HepG2 (cell line): ENCODE measurements at regions not wholly inside any gene's neighbourhood (a gene's known extent, or its start where the extent isn't known, plus 50 kb on each side); places are given as distances from the start of the nearest gene placed in this dataset.

ENCODE experiments used
- AHDC1 ChIP-seq: sonication (generic); formaldehyde crosslinking; IDR thresholded peaks from 2 replicates; pipeline ENCODE4 v1.5.1; 2020; ENCODE audit warnings: mild to moderate bottlenecking, missing genetic modification reagents, borderline replicate concordance
- ATRX ChIP-seq: sonication (generic); formaldehyde crosslinking; IDR thresholded peaks from 2 replicates; pipeline ENCODE4 v1.4.0; 2020; ENCODE audit warnings: missing genetic modification reagents, borderline replicate concordance
- CREM ChIP-seq, 2 experiments: sonication (generic) in 1 of 2; formaldehyde crosslinking in 1 of 2; IDR thresholded peaks; 2 replicates each; pipeline versions ENCODE4 v1.4.0 to v1.6.1; 2016 to 2020; ENCODE audit warnings: antibody characterized with exemption in 1 of 2, mild to moderate bottlenecking in 1 of 2, missing genetic modification reagents in 1 of 2
- ERF ChIP-seq: IDR thresholded peaks from 2 replicates; pipeline ENCODE4 v1.6.1; 2018; ENCODE audit warnings: missing biosample characterization, missing genetic modification reagents
- GABPA ChIP-seq, 2 experiments: IDR thresholded peaks; 2 replicates each; pipeline ENCODE4 v1.6.1; 2011 to 2016; ENCODE audit warnings: low read depth in 2 of 2, low read length in 1 of 2, missing biosample characterization in 1 of 2, missing genetic modification characterization in 1 of 2
- HNRNPK ChIP-seq: fragments of 200-400 bp; formaldehyde crosslinking; IDR thresholded peaks from 2 replicates; pipeline ENCODE4 v1.6.1; 2018; ENCODE audit warnings: low read length, low read depth, moderate library complexity, mild to moderate bottlenecking; ENCODE audit not compliant: poor library complexity, severe bottlenecking
- SAP130 ChIP-seq: IDR thresholded peaks from 2 replicates; pipeline ENCODE4 v1.6.1; 2016; ENCODE audit warnings: low read depth
- SP4 ChIP-seq: sonication (generic); formaldehyde crosslinking; IDR thresholded peaks from 2 replicates; pipeline ENCODE4 v1.8.1; 2023; ENCODE audit warnings: mild to moderate bottlenecking, missing genetic modification reagents
- TAF1 ChIP-seq: sonication (generic); formaldehyde crosslinking; IDR thresholded peaks from 2 replicates; pipeline ENCODE4 v1.4.0; 2020; ENCODE audit warnings: missing genetic modification reagents
- TCF12 ChIP-seq, 2 experiments: fragments of 450-650 bp in 1 of 2; sonication (generic) in 1 of 2; formaldehyde crosslinking in 1 of 2; IDR thresholded peaks; 2 replicates each; pipeline versions ENCODE4 v1.6.1 to v1.8.0; 2017 to 2022; ENCODE audit warnings: antibody characterized with exemption in 1 of 2, mild to moderate bottlenecking in 1 of 2, missing genetic modification reagents in 1 of 2, moderate library complexity in 1 of 2
- ZBTB7B ChIP-seq: sonication (generic); formaldehyde crosslinking; IDR thresholded peaks from 2 replicates; pipeline ENCODE4 v1.4.0; 2020; ENCODE audit warnings: missing genetic modification reagents
- ZC3H13 ChIP-seq: sonication (generic); formaldehyde crosslinking; IDR thresholded peaks from 2 replicates; pipeline ENCODE4 v1.8.1; 2023; ENCODE audit warnings: mild to moderate bottlenecking, missing genetic modification reagents, moderate library complexity
- ZNF747 ChIP-seq: sonication (generic); formaldehyde crosslinking; IDR thresholded peaks from 2 replicates; pipeline ENCODE4 v1.8.1; 2023; ENCODE audit warnings: missing genetic modification reagents, mild to moderate bottlenecking, borderline replicate concordance
- ZSCAN21 ChIP-seq: sonication (generic); formaldehyde crosslinking; IDR thresholded peaks from 2 replicates; pipeline ENCODE4 v1.8.0; 2022; ENCODE audit warnings: mild to moderate bottlenecking, missing genetic modification reagents, moderate library complexity, borderline replicate concordance
- ZSCAN9 ChIP-seq: IDR thresholded peaks from 2 replicates; pipeline ENCODE4 v1.6.1; 2016; ENCODE audit warnings: borderline replicate concordance
- TF ChIP-seq, protein P1 (sequence below): sonication (generic); formaldehyde crosslinking; IDR thresholded peaks from 2 replicates; pipeline ENCODE4 v1.4.0; 2020; ENCODE audit warnings: missing genetic modification reagents
- TF ChIP-seq, protein P2 (sequence below): sonication (generic); formaldehyde crosslinking; IDR thresholded peaks from 2 replicates; pipeline ENCODE4 v1.5.1; 2020; ENCODE audit warnings: mild to moderate bottlenecking, missing genetic modification reagents, moderate library complexity
- TF ChIP-seq, protein P3 (sequence below): sonication (generic); formaldehyde crosslinking; IDR thresholded peaks from 2 replicates; pipeline ENCODE4 v1.4.0; 2020; ENCODE audit warnings: missing genetic modification reagents

GRCh38 chr1:161427733-161428516 is 60.2 kb upstream of the CFAP126 start (continued):
- TF ChIP-seq, protein P1, sequence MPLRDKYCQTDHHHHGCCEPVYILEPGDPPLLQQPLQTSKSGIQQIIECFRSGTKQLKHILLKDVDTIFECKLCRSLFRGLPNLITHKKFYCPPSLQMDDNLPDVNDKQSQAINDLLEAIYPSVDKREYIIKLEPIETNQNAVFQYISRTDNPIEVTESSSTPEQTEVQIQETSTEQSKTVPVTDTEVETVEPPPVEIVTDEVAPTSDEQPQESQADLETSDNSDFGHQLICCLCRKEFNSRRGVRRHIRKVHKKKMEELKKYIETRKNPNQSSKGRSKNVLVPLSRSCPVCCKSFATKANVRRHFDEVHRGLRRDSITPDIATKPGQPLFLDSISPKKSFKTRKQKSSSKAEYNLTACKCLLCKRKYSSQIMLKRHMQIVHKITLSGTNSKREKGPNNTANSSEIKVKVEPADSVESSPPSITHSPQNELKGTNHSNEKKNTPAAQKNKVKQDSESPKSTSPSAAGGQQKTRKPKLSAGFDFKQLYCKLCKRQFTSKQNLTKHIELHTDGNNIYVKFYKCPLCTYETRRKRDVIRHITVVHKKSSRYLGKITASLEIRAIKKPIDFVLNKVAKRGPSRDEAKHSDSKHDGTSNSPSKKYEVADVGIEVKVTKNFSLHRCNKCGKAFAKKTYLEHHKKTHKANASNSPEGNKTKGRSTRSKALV (CRISPR knock-in tag): no peak
- TF ChIP-seq ZSCAN21 (no peak), ZSCAN9 (no peak), TCF12 (IDR thresholded peaks at IDR 0.05) (no peak), TCF12 (CRISPR knock-in tag; IDR thresholded peaks at IDR 0.05) (no peak), ZNF747 (CRISPR knock-in tag) (no peak), SAP130 (0 out of 2 replicates have a peak, but pooled peaks have one; percentile 28), HNRNPK (no peak), TAF1 (CRISPR knock-in tag) (no peak), ZBTB7B (CRISPR knock-in tag) (0 out of 2 replicates have a peak, but pooled peaks have one; percentile 49), ATRX (no peak), SP4 (CRISPR knock-in tag) (no peak), AHDC1 (no peak), ZC3H13 (CRISPR knock-in tag) (0 out of 2 replicates have a peak, but pooled peaks have one; percentile 55), ERF (CRISPR knock-in tag) (peak; percentile 61; the same call in 1 of the 2 replicates), GABPA (IDR thresholded peaks at IDR 0.05; ENCODE audit: low read depth, low read length) (no peak), GABPA (CRISPR knock-in tag; IDR thresholded peaks at IDR 0.05; ENCODE audit: low read depth) (peak; percentile 18; the same call in 1 of the 2 replicates), CREM (IDR thresholded peaks at IDR 0.05) (peak; percentile 45; the same call in 1 of the 2 replicates), CREM (CRISPR knock-in tag; IDR thresholded peaks at IDR 0.05) (no peak)
- TF ChIP-seq, protein P2, sequence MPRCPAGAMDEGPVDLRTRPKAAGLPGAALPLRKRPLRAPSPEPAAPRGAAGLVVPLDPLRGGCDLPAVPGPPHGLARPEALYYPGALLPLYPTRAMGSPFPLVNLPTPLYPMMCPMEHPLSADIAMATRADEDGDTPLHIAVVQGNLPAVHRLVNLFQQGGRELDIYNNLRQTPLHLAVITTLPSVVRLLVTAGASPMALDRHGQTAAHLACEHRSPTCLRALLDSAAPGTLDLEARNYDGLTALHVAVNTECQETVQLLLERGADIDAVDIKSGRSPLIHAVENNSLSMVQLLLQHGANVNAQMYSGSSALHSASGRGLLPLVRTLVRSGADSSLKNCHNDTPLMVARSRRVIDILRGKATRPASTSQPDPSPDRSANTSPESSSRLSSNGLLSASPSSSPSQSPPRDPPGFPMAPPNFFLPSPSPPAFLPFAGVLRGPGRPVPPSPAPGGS (CRISPR knock-in tag): no peak
- TF ChIP-seq, protein P3, sequence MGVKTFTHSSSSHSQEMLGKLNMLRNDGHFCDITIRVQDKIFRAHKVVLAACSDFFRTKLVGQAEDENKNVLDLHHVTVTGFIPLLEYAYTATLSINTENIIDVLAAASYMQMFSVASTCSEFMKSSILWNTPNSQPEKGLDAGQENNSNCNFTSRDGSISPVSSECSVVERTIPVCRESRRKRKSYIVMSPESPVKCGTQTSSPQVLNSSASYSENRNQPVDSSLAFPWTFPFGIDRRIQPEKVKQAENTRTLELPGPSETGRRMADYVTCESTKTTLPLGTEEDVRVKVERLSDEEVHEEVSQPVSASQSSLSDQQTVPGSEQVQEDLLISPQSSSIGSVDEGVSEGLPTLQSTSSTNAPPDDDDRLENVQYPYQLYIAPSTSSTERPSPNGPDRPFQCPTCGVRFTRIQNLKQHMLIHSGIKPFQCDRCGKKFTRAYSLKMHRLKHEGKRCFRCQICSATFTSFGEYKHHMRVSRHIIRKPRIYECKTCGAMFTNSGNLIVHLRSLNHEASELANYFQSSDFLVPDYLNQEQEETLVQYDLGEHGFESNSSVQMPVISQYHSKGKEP: no peak
